Activated naive CD8-positive, alpha-beta T cell treated with anti-CD3 and anti-CD28 coated beads, Interleukin-2, amount 50 U/mL, for 24 hours (primary cell): ENCODE measurements at regions not wholly inside any gene's neighbourhood (a gene's known extent, or its start where the extent isn't known, plus 50 kb on each side); places are given as distances from the start of the nearest gene placed in this dataset.
A peak's percentile ranks its signal among the peaks of the same experiment; 100 is the strongest.
"Not testable (repeated sequence)": the region's sequence is repeated elsewhere in the genome, so short reads cannot be mapped to it uniquely, and the experiment has no call there.

Experiments used
- ATAC-seq: fragments of 150-1000 bp; cut with Tn5 transposase; one replicate; pipeline ENCODE4 v1.10.0; 2021
- DNase-seq: peaks from one replicate; pipeline ENCODE4 v3.0.0; 2021
- H3K27ac Mint-ChIP-seq: one replicate; pipeline ENCODE4 v1.8.0; 2021; ENCODE audit warnings: mild to moderate bottlenecking, mixed read lengths
- H3K27me3 Mint-ChIP-seq: one replicate; pipeline ENCODE4 v1.8.0; 2021; ENCODE audit warnings: mixed read lengths
- H3K36me3 Mint-ChIP-seq: one replicate; pipeline ENCODE4 v1.8.0; 2021; ENCODE audit warnings: low read depth, mixed read lengths
- H3K4me1 Mint-ChIP-seq: one replicate; pipeline ENCODE4 v1.8.0; 2021; ENCODE audit warnings: mixed read lengths
- H3K4me3 Mint-ChIP-seq: one replicate; pipeline ENCODE4 v1.8.0; 2021; ENCODE audit warnings: mild to moderate bottlenecking, moderate library complexity, mixed read lengths
- H3K9me3 Mint-ChIP-seq: one replicate; pipeline ENCODE4 v1.8.0; 2021; ENCODE audit warnings: mixed read lengths

- not testable (repeated sequence) for ATAC-seq, H3K4me3 Mint-ChIP-seq, H3K9me3 Mint-ChIP-seq, H3K36me3 Mint-ChIP-seq, H3K27ac Mint-ChIP-seq, H3K4me1 Mint-ChIP-seq, H3K27me3 Mint-ChIP-seq, DNase-seq
Measured at GRCh38 chr15:22519213-22519612, 60.5 kb downstream of the GOLGA6L22 start.

- not testable (repeated sequence) for ATAC-seq, H3K27ac Mint-ChIP-seq, H3K27me3 Mint-ChIP-seq
Measured at GRCh38 chr15:22526537-22526936, 67.8 kb downstream of the GOLGA6L22 start.

DNA sequence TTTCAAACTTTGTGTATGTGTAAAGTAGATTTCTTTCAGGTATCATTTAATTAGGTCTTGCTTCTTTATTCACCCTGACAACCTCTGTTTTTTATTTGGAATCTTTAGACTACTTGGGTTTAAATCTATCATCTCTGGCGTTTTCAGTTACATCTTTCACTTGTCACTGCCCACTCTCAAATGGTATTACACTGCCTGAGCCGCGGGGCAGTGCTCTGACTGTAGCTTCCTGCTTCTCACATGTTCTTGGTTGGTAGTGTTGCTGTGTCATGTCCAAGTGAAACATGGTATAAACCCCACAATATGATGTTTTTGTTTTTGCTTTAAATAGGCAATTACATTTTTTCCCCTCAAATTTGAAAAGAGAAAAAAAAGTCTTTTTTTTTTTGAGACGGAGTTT is 68.3 kb downstream of the GOLGA6L22 start:
- H3K27ac Mint-ChIP-seq, H3K36me3 Mint-ChIP-seq, H3K4me3 Mint-ChIP-seq, H3K9me3 Mint-ChIP-seq, DNase-seq, H3K4me1 Mint-ChIP-seq, H3K27me3 Mint-ChIP-seq, ATAC-seq: not testable (repeated sequence)

More at GRCh38 chr15:22526537-22526936, 67.8 kb downstream of the GOLGA6L22 start:
- not testable (repeated sequence) for H3K4me3 Mint-ChIP-seq, H3K36me3 Mint-ChIP-seq, H3K9me3 Mint-ChIP-seq, DNase-seq, H3K4me1 Mint-ChIP-seq

- not testable (repeated sequence) for H3K27ac Mint-ChIP-seq, H3K27me3 Mint-ChIP-seq, H3K36me3 Mint-ChIP-seq, H3K9me3 Mint-ChIP-seq, ATAC-seq, DNase-seq, H3K4me1 Mint-ChIP-seq, H3K4me3 Mint-ChIP-seq
Measured at GRCh38 chr15:22529200-22529599, 70.5 kb downstream of the GOLGA6L22 start.

- not testable (repeated sequence) for H3K36me3 Mint-ChIP-seq, H3K9me3 Mint-ChIP-seq, DNase-seq, H3K27ac Mint-ChIP-seq, H3K4me1 Mint-ChIP-seq, H3K4me3 Mint-ChIP-seq, H3K27me3 Mint-ChIP-seq, ATAC-seq
Measured at GRCh38 chr15:22559701-22560100, 101.0 kb downstream of the GOLGA6L22 start.

- H3K9me3 Mint-ChIP-seq, H3K36me3 Mint-ChIP-seq, ATAC-seq, H3K27me3 Mint-ChIP-seq, H3K4me3 Mint-ChIP-seq, H3K4me1 Mint-ChIP-seq, DNase-seq, H3K27ac Mint-ChIP-seq: not testable (repeated sequence)
Measured at GRCh38 chr15:22561716-22562115, 103.0 kb downstream of the GOLGA6L22 start.

- H3K4me1 Mint-ChIP-seq, H3K27ac Mint-ChIP-seq, H3K27me3 Mint-ChIP-seq, H3K4me3 Mint-ChIP-seq, ATAC-seq, H3K36me3 Mint-ChIP-seq, H3K9me3 Mint-ChIP-seq, DNase-seq: not testable (repeated sequence)
Measured at GRCh38 chr15:22566510-22566909, 107.8 kb downstream of the GOLGA6L22 start.

DNA sequence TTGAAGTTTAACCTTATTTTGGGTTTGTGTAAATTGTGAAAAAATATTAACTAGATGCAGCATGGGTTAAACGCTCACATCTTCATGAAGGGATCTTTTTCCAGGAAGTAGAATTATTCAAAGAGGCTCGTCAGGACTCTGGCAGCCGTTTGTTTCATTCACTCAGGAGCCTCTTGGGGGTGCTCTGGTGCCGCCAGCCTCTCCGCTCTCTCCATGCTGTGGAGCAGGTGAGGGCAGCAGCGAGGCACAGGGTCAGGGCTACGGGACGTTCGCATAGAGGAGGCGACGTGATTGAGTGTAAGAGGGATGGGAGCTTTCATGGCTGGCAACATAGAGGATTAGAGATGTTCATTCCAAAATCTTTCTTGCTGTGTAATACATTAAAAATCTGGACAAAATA is 110.8 kb downstream of the GOLGA6L22 start:
- not testable (repeated sequence) for H3K4me3 Mint-ChIP-seq, H3K4me1 Mint-ChIP-seq, H3K27me3 Mint-ChIP-seq, H3K27ac Mint-ChIP-seq, DNase-seq, H3K9me3 Mint-ChIP-seq, ATAC-seq, H3K36me3 Mint-ChIP-seq

GRCh38 chr15:22572152-22572735 is 113.5 kb downstream of the GOLGA6L22 start:
- H3K36me3 Mint-ChIP-seq, H3K27ac Mint-ChIP-seq, DNase-seq, H3K27me3 Mint-ChIP-seq, ATAC-seq, H3K4me1 Mint-ChIP-seq, H3K4me3 Mint-ChIP-seq, H3K9me3 Mint-ChIP-seq: not testable (repeated sequence)

GRCh38 chr15:22572792-22573191 is 114.1 kb downstream of the GOLGA6L22 start:
- not testable (repeated sequence) for H3K9me3 Mint-ChIP-seq, DNase-seq, ATAC-seq, H3K4me3 Mint-ChIP-seq, H3K4me1 Mint-ChIP-seq, H3K27me3 Mint-ChIP-seq, H3K36me3 Mint-ChIP-seq, H3K27ac Mint-ChIP-seq

DNA sequence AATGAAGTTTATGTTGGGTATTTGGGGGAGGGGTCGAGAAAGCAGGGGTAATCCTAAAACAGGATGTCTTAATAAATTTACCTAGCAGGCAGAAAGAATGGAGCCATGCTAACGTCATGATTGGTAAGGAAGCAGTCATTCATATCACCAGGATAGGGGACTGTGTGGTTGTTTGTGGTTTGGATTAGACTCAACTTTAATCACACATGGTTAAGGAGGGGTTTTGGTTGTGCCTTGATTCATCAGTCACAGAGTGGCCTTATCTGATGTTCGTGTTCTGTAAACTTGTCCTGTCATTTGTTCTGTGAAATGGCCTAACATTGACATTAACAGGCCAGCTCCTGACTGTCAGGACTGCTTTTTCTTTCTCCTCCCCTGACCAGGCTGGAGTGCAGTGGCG is 119.1 kb downstream of the GOLGA6L22 start:
- not testable (repeated sequence) for H3K27ac Mint-ChIP-seq, DNase-seq, H3K36me3 Mint-ChIP-seq, H3K4me3 Mint-ChIP-seq, H3K9me3 Mint-ChIP-seq, H3K27me3 Mint-ChIP-seq, H3K4me1 Mint-ChIP-seq
- peak; percentile 76 for ATAC-seq

- H3K27me3 Mint-ChIP-seq, H3K4me1 Mint-ChIP-seq, H3K4me3 Mint-ChIP-seq, H3K36me3 Mint-ChIP-seq, ATAC-seq, DNase-seq, H3K27ac Mint-ChIP-seq, H3K9me3 Mint-ChIP-seq: not testable (repeated sequence)
Measured at GRCh38 chr15:22579213-22579612, 120.5 kb downstream of the GOLGA6L22 start.

- H3K27me3 Mint-ChIP-seq, DNase-seq, H3K27ac Mint-ChIP-seq, H3K9me3 Mint-ChIP-seq, H3K4me1 Mint-ChIP-seq, H3K4me3 Mint-ChIP-seq, ATAC-seq, H3K36me3 Mint-ChIP-seq: not testable (repeated sequence)
Measured at GRCh38 chr15:22587391-22587790, 128.7 kb downstream of the GOLGA6L22 start.

DNA sequence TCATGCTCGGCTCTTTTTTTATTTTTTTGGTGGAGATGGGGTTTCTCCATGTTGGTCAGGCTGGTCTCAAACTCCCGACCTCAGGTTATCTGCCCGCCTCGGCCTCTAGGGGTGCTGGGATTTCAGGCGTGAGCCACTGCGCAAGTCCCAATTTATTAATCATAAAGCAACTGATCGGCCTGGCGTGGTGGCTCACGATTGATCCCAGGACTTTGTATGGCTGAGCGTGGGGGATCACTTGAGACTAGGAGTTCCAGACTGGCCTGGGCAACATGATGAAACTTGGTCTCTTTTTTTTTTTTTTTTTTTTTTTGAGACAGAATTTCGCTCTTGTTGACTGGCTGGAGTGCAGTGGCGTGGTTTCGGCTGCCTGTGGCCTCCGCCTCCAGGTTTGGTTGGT is 139.8 kb downstream of the GOLGA6L22 start:
- not testable (repeated sequence) for H3K4me3 Mint-ChIP-seq, H3K36me3 Mint-ChIP-seq, H3K27ac Mint-ChIP-seq, ATAC-seq, H3K4me1 Mint-ChIP-seq, H3K9me3 Mint-ChIP-seq, DNase-seq, H3K27me3 Mint-ChIP-seq

GRCh38 chr15:22599526-22600320 is 141.0 kb downstream of the GOLGA6L22 start:
- not testable (repeated sequence) for H3K27me3 Mint-ChIP-seq, ATAC-seq, H3K27ac Mint-ChIP-seq, H3K4me1 Mint-ChIP-seq, H3K9me3 Mint-ChIP-seq, DNase-seq, H3K4me3 Mint-ChIP-seq, H3K36me3 Mint-ChIP-seq
